AG04450 (cell line): ENCODE measurements at regions not wholly inside any gene's neighbourhood (a gene's known extent, or its start where the extent isn't known, plus 50 kb on each side); places are given as distances from the start of the nearest gene placed in this dataset.

Experiments
- CTCF ChIA-PET: fragments of 300-600, 350-600 bp; formaldehyde crosslinking; extraction: SDS; loops from one replicate; lab custom pipeline; 2022; ENCODE audit warnings: antibody characterized with exemption, inconsistent platforms; lab: Charles Lee
- POLR2A ChIA-PET: fragments of 350-600 bp; formaldehyde crosslinking; extraction: SDS; loops from one replicate; lab custom pipeline; 2021; ENCODE audit warnings: antibody characterized with exemption, inconsistent platforms; lab: Yijun Ruan, JAX
- DNase-seq: peaks from one replicate; pipeline ENCODE4 v3.0.0-alpha.2; 2011; ENCODE audit warnings: low read depth, low spot score
- H3K27ac ChIP-seq: one replicate; pipeline ENCODE4 v1.5.1; 2012; ENCODE audit warnings: low read depth, low read length, control low read depth
- H3K27me3 ChIP-seq: one replicate; pipeline ENCODE4 v1.6.0; 2012; ENCODE audit warnings: low read length; ENCODE audit not compliant: control insufficient read depth, insufficient read depth
- H3K4me3 ChIP-seq: 2 replicates; pipeline ENCODE4 v1.5.1; 2011; ENCODE audit warnings: mild to moderate bottlenecking, low read depth, low read length, control low read depth
- H3K9me3 ChIP-seq: 2 replicates; pipeline ENCODE4 v1.5.1; 2012; ENCODE audit warnings: low read length; ENCODE audit not compliant: control insufficient read depth, insufficient read depth
- CTCF ChIP-seq: IDR thresholded peaks from 2 replicates; pipeline ENCODE4 v1.5.1; 2011; ENCODE audit warnings: low read depth, low read length, control low read depth, inconsistent platforms

- DNase-seq: no peak
- Histone ChIP-seq H3K27me3 (no peaks in the 10 kb centered on the region), H3K9me3 (peaks cover 3% of the 10 kb centered on the region), H3K27ac (no peak overlapping the region), H3K4me3 (no peak overlapping the region)
- CTCF ChIA-PET: no interaction called here
- TF ChIP-seq CTCF: no peak
- POLR2A ChIA-PET: no interaction called here
These were observed 438.3 kb downstream of the TAF11L14 start for GRCh38 chr5:18072600-18072999.

GRCh38 chr5:18074961-18075360, 440.7 kb downstream of the TAF11L14 start:
- TF ChIP-seq CTCF: no peak
- POLR2A ChIA-PET: no interaction called here
- H3K9me3 ChIP-seq: peaks cover 3% of the 10 kb centered on the region
- CTCF ChIA-PET: no interaction called here
- DNase-seq: no peak
- no peak overlapping the region for H3K27ac ChIP-seq
- no peaks in the 10 kb centered on the region for H3K27me3 ChIP-seq
- H3K4me3 ChIP-seq: no peak overlapping the region

GRCh38 chr5:18078157-18078556, 443.9 kb downstream of the TAF11L14 start:
- no peak for DNase-seq
- Histone ChIP-seq H3K9me3 (no peaks in the 10 kb centered on the region; the same call in 1 of the 2 replicates), H3K27ac (no peak overlapping the region), H3K27me3 (no peaks in the 10 kb centered on the region), H3K4me3 (no peak overlapping the region)
- ChIA-PET CTCF (no interaction called here), POLR2A (no interaction called here)
- TF ChIP-seq CTCF: no peak

- no peak for DNase-seq
- H3K4me3 ChIP-seq: no peak overlapping the region
- ChIA-PET CTCF (no interaction called here), POLR2A (no interaction called here)
- H3K27me3 ChIP-seq: no peaks in the 10 kb centered on the region
- no peaks in the 10 kb centered on the region; the same call in 1 of the 2 replicates for H3K9me3 ChIP-seq
- TF ChIP-seq CTCF: no peak
- H3K27ac ChIP-seq: no peak overlapping the region
These were observed 445.6 kb downstream of the TAF11L14 start for GRCh38 chr5:18079831-18080230.

DNA sequence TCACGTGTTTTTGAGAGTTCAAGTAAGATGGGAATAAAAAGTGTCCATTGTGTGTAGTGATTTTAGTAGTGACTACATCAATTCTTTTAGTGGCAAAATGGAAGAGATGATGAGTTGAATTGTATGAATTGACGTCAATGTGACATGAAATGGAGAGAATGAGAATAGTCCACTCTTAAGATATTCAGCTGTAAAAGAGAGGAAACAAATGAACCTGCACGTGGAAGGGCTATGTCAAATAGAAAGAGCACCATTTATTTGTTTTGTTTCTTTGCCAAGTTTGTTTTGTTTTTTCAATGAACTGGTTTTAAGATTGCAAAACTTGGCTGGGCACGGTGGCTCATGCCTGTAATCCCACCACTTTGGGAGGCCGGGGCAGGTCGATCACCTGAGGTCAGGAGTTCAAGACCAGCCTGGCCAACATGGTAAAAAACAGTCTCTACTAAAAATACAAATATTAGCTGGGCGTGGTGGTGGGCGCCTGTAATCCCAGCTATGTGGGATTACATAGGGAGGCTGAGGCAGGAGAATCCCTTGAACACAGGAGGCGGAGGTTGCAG, 453.8 kb downstream of the TAF11L14 start:
- TF ChIP-seq CTCF: no peak
- Histone ChIP-seq H3K9me3 (no peaks in the 10 kb centered on the region), H3K27me3 (no peaks in the 10 kb centered on the region), H3K27ac (no peak overlapping the region), H3K4me3 (no peak overlapping the region)
- POLR2A ChIA-PET: no interaction called here
- CTCF ChIA-PET: no interaction called here
- DNase-seq: no peak
